GM12873 (cell line): ENCODE measurements at regions not wholly inside any gene's neighbourhood (a gene's known extent, or its start where the extent isn't known, plus 50 kb on each side); places are given as distances from the start of the nearest gene placed in this dataset.

Experiments
- TF ChIP-seq, protein P1 (sequence below): IDR thresholded peaks from 2 replicates; pipeline ENCODE4 v1.5.1; 2012; ENCODE audit warnings: low read depth, mild to moderate bottlenecking, moderate library complexity, low read length, control low read depth; ENCODE audit not compliant: insufficient read depth; ENCODE audit errors: missing control alignments

DNA sequence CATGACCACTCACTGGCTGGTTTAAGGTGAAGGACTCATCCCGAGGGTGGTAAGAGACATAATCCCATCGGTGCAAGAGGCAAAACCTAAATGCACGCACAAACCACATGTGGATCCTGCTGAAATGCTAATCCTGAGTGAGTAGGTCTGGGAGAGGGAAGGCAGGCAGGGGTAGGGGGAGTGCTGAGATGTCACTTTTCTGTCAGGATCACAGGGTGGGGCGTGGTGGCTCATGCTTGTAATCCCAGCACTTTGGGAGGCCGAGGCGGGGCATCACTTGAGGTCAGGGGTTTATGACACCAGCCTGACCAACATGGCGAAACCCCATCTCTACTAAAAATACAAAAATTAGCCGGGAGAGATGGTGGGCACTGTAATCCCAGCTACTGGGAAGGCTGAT is 97.7 kb upstream of the SRSF6 start:
- TF ChIP-seq, protein P1, sequence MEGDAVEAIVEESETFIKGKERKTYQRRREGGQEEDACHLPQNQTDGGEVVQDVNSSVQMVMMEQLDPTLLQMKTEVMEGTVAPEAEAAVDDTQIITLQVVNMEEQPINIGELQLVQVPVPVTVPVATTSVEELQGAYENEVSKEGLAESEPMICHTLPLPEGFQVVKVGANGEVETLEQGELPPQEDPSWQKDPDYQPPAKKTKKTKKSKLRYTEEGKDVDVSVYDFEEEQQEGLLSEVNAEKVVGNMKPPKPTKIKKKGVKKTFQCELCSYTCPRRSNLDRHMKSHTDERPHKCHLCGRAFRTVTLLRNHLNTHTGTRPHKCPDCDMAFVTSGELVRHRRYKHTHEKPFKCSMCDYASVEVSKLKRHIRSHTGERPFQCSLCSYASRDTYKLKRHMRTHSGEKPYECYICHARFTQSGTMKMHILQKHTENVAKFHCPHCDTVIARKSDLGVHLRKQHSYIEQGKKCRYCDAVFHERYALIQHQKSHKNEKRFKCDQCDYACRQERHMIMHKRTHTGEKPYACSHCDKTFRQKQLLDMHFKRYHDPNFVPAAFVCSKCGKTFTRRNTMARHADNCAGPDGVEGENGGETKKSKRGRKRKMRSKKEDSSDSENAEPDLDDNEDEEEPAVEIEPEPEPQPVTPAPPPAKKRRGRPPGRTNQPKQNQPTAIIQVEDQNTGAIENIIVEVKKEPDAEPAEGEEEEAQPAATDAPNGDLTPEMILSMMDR, result no peak

DNA sequence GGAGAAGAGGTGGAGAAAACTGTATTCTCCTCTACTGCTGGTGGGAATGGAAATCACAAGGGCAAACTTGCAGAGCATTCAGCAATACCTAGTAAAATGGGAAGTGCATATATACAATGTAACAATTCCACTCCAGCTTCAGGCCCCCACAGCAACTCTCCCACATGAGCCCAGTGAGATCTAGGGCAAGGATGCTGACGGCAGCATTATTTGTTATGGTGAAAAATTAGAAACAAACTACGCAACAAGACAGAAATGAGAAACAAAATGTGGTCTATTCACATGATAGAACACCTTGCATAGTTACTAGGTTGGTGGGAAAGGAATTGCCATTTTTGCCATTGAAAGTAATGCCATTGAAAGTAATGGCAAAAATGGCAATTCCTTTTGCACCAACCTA is 98.9 kb upstream of the SRSF6 start:
- TF ChIP-seq, protein P1, result no peak

DNA sequence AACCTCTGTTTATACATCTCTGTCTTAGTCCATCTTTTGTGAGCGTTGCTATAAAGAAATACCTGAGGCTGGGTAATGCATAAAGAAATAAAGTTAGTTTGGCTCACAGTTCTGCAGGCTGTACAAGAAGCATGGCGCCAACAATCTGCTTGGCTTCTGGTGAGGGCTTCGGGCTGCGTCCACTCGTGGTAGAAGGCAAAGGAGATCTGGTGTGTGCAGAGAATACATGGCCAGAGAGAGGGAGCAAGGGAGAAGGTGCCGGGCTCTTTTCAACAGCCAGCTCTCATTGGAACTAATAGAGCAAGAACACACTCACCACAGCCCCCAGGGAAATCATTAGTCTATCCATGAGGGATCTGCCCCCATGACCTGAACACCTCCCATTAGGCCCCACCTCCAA is 100.3 kb upstream of the SRSF6 start:
- TF ChIP-seq, protein P1, result no peak

DNA sequence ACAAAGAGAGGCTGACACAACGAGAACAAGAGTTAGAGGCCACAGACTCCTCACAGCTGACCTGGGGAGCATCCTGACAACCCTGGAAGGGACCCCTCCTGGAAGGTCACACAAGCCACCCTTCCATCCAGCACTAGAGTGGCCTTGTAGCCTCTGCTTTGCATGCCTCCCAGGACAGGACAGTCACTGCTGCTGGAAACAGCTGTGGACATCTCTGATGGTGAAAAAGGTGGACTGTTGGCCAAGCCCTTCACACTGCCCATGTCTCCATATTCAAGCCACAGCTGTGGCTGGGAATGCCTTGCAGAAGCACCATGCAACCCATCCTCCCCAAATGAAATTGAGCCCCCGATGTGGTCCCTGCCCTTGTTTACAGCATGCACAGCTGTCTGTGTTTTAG is 102.1 kb upstream of the SRSF6 start:
- TF ChIP-seq, protein P1, result no peak

DNA sequence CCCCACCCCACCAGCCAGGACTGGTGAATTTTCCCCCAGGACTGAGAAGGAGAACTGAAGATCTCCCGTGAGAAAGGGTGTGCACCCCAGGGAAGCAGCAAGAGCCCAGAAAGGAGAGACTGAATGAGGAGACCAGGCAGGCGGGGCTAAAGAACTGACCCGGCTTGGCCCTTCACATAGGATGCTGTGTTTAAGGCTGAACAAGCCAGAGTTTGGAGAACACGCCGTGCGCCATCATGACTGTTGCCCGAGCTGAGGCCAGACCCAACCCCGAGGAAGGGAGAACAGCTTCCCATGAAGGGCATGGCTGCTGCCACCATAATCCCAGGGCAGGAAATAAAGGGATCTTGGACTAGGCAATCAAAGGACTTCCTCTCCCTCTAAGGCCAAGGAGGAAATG is 104.7 kb upstream of the SRSF6 start:
- TF ChIP-seq, protein P1, result no peak

DNA sequence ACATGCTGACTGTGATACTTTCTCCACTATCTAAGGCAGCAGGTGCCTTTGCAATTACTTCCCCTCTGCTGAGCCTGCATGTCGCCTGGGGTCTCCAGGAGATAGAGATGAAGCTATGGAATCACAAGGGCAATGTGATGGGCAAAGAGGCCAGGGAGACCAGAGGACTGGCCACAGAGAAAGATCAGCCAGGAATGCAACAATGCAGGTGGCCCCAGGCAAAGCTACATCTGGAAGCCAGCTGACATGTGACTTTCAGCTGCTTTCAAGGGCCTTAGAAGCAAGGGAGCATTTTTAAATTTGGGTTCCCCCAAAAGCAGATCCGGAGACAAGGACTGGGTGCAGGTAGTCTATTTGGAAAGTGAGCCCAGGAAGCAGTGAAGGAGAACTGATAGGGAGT is 107.9 kb upstream of the SRSF6 start:
- TF ChIP-seq, protein P1, result no peak

DNA sequence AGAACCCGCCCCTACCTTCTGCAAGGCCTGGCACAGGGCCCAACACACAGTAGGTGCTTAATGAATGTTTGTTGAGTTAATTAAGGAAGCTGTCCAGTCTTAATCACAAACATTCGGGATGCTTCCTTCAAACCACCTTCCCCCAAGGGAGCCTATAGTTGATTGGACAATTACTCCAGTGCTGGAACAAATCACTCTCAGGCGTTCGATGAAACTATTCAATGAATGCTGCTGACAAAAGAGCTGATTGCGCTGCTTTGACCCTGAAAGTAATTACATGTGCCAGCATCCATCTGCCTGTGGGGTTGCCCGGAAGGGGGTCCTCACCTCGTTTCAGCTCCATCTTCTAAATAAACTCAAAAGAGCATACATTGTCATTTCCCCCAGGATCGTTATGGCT is 112.0 kb upstream of the SRSF6 start:
- TF ChIP-seq, protein P1, result no peak
